ENCODE measurements at regions not wholly inside any gene's neighbourhood (a gene's known extent, or its start where the extent isn't known, plus 50 kb on each side); places are given as distances from the start of the nearest gene placed in this dataset.

- no peak for TF ChIP-seq CTCF (IDR thresholded peaks at IDR 0.05)
Observed at GRCh38 chr14:80087411-80087810, 123.9 kb downstream of the DIO2 start.

GRCh38 chr14:80084196-80084595 is 127.1 kb downstream of the DIO2 start:
- TF ChIP-seq CTCF (IDR thresholded peaks at IDR 0.05): no peak

GRCh38 chr14:80080601-80081000 is 130.7 kb downstream of the DIO2 start:
- TF ChIP-seq CTCF (IDR thresholded peaks at IDR 0.05): no peak

GRCh38 chr14:80078501-80078900 is 132.8 kb downstream of the DIO2 start:
- no peak for TF ChIP-seq CTCF (IDR thresholded peaks at IDR 0.05)

- no peak for TF ChIP-seq CTCF (IDR thresholded peaks at IDR 0.05)
Observed at GRCh38 chr14:80077262-80077661, 134.0 kb downstream of the DIO2 start.

- no peak for TF ChIP-seq CTCF (IDR thresholded peaks at IDR 0.05)
Observed at GRCh38 chr14:80074900-80075574, 136.3 kb downstream of the DIO2 start.

GRCh38 chr14:80059041-80059440 is 152.3 kb downstream of the DIO2 start:
- no peak for TF ChIP-seq CTCF (IDR thresholded peaks at IDR 0.05)

GRCh38 chr14:80056497-80056801 is 154.9 kb downstream of the DIO2 start:
- TF ChIP-seq CTCF (IDR thresholded peaks at IDR 0.05): no peak
